Activated CD8-positive, alpha-beta memory T cell treated with anti-CD3 and anti-CD28 coated beads for 36 hours (primary cell): ENCODE measurements at regions not wholly inside any gene's neighbourhood (a gene's known extent, or its start where the extent isn't known, plus 50 kb on each side); places are given as distances from the start of the nearest gene placed in this dataset.
"Not testable (repeated sequence)": the region's sequence is repeated elsewhere in the genome, so short reads cannot be mapped to it uniquely, and the experiment has no call there.

Source experiments
- CTCF ChIA-PET: fragments of 350-600 bp; sonication (Branson Sonifier 250); formaldehyde crosslinking; loops from one replicate; lab custom pipeline; 2021; ENCODE audit warnings: antibody characterized with exemption; lab: Charles Lee
- POLR2A ChIA-PET: fragments of 350-600 bp; sonication (Branson Sonifier 250); formaldehyde crosslinking; loops from one replicate; lab custom pipeline; 2021; ENCODE audit warnings: antibody characterized with exemption; lab: Charles Lee

GRCh38 chr3:106103383-106103782 lies 234.6 kb upstream of the CBLB start:
- CTCF ChIA-PET, result no interaction called here
- POLR2A ChIA-PET, result no interaction called here

GRCh38 chr3:106104078-106104477 lies 235.3 kb upstream of the CBLB start:
- POLR2A ChIA-PET, result no interaction called here
- CTCF ChIA-PET, result no interaction called here

- CTCF ChIA-PET, result no interaction called here
- POLR2A ChIA-PET, result no interaction called here
These were observed 240.1 kb upstream of the CBLB start for GRCh38 chr3:106108925-106109324.

GRCh38 chr3:106112561-106112960 lies 243.7 kb upstream of the CBLB start:
- CTCF ChIA-PET, result not testable (repeated sequence)

GRCh38 chr3:106113747-106114146 lies 244.9 kb upstream of the CBLB start:
- ChIA-PET POLR2A (no interaction called here), CTCF (no interaction called here)

More at GRCh38 chr3:106112561-106112960, 243.7 kb upstream of the CBLB start:
- POLR2A ChIA-PET, result not testable (repeated sequence)

GRCh38 chr3:106114220-106114619 lies 245.4 kb upstream of the CBLB start:
- CTCF ChIA-PET, result no interaction called here
- POLR2A ChIA-PET, result no interaction called here

GRCh38 chr3:106114848-106115247 lies 246.0 kb upstream of the CBLB start:
- CTCF ChIA-PET, result no interaction called here
- POLR2A ChIA-PET, result no interaction called here

GRCh38 chr3:106115557-106115956 lies 246.7 kb upstream of the CBLB start:
- ChIA-PET CTCF (interaction anchor here (0.5 kb wide), 1 partner anchor 258 kb away, joined by 3 read pairs; no protein-coding TSS in a partner anchor), POLR2A (no interaction called here)

- POLR2A ChIA-PET, result no interaction called here
- CTCF ChIA-PET, result no interaction called here
These were observed 248.1 kb upstream of the CBLB start for GRCh38 chr3:106116733-106117489.

- ChIA-PET POLR2A (no interaction called here), CTCF (no interaction called here)
These were observed 248.7 kb upstream of the CBLB start for GRCh38 chr3:106117490-106117858.

GRCh38 chr3:106119614-106120082 lies 250.8 kb upstream of the CBLB start:
- POLR2A ChIA-PET, result no interaction called here
- CTCF ChIA-PET, result no interaction called here

GRCh38 chr3:106120356-106120755 lies 251.5 kb upstream of the CBLB start:
- CTCF ChIA-PET, result no interaction called here
- POLR2A ChIA-PET, result no interaction called here

GRCh38 chr3:106121491-106122289 lies 252.9 kb upstream of the CBLB start:
- ChIA-PET CTCF (no interaction called here), POLR2A (no interaction called here)

- ChIA-PET POLR2A (no interaction called here), CTCF (no interaction called here)
These were observed 256.0 kb upstream of the CBLB start for GRCh38 chr3:106124818-106125217.

- POLR2A ChIA-PET, result no interaction called here
- CTCF ChIA-PET, result no interaction called here
These were observed 256.5 kb upstream of the CBLB start for GRCh38 chr3:106125321-106125720.

GRCh38 chr3:106126067-106126845 lies 257.4 kb upstream of the CBLB start:
- CTCF ChIA-PET, result no interaction called here
- POLR2A ChIA-PET, result no interaction called here

- ChIA-PET POLR2A (no interaction called here), CTCF (no interaction called here)
These were observed 258.0 kb upstream of the CBLB start for GRCh38 chr3:106126846-106127235.

GRCh38 chr3:106129939-106130338 lies 261.1 kb upstream of the CBLB start:
- ChIA-PET CTCF (no interaction called here), POLR2A (no interaction called here)

GRCh38 chr3:106130384-106131198 lies 261.8 kb upstream of the CBLB start:
- ChIA-PET POLR2A (no interaction called here), CTCF (no interaction called here)
